ENCODE measurements at regions not wholly inside any gene's neighbourhood (a gene's known extent, or its start where the extent isn't known, plus 50 kb on each side); places are given as distances from the start of the nearest gene placed in this dataset.

- H3K27ac ChIP-seq (ENCODE audit: low read depth in 2 of 2, low read length in 1 of 2): no peak overlapping the region
- TF ChIP-seq RAD21 (IDR thresholded peaks at IDR 0.05; ENCODE audit: low read length) (no peak), EP300 (IDR thresholded peaks at IDR 0.05; ENCODE audit: borderline replicate concordance in 1 of 2, low read depth in 1 of 2, low read length in 1 of 2) (no peak), YY1 (IDR thresholded peaks at IDR 0.05; ENCODE audit: low read depth) (no peak), RCOR1 (IDR thresholded peaks at IDR 0.05; ENCODE audit: low read length) (no peak), CHD2 (IDR thresholded peaks at IDR 0.05; ENCODE audit: low read length, partially characterized antibody) (no peak), FOSL2 (IDR thresholded peaks at IDR 0.05; ENCODE audit: borderline replicate concordance, low read depth) (no peak), EZH2phosphoT487 (IDR thresholded peaks at IDR 0.05; ENCODE audit: borderline replicate concordance, low read depth) (no peak), MEF2A (IDR thresholded peaks at IDR 0.05; ENCODE audit: borderline replicate concordance, low read depth) (no peak), NRF1 (IDR thresholded peaks at IDR 0.05; ENCODE audit: low read depth, low read length) (no peak), USF2 (IDR thresholded peaks at IDR 0.05; ENCODE audit: borderline replicate concordance, low read depth, low read length) (no peak), SMC3 (IDR thresholded peaks at IDR 0.05; ENCODE audit: low read depth, low read length) (no peak), TEAD4 (IDR thresholded peaks at IDR 0.05; ENCODE audit: borderline replicate concordance, insufficient read depth) (no peak), REST (IDR thresholded peaks at IDR 0.05; ENCODE audit: low read depth, low read length) (no peak), GABPA (IDR thresholded peaks at IDR 0.05; ENCODE audit: low read depth) (no peak), GATA2 (CRISPR knock-in tag; IDR thresholded peaks at IDR 0.05) (no peak)
- TF ChIP-seq, protein P1, sequence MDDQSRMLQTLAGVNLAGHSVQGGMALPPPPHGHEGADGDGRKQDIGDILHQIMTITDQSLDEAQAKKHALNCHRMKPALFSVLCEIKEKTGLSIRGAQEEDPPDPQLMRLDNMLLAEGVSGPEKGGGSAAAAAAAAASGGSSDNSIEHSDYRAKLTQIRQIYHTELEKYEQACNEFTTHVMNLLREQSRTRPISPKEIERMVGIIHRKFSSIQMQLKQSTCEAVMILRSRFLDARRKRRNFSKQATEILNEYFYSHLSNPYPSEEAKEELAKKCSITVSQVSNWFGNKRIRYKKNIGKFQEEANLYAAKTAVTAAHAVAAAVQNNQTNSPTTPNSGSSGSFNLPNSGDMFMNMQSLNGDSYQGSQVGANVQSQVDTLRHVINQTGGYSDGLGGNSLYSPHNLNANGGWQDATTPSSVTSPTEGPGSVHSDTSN (IDR thresholded peaks at IDR 0.05): no peak
- H2AFZ ChIP-seq (ENCODE audit: low read depth): no peak overlapping the region
- POLR2A ChIA-PET: no interaction called here
- WGBS (ENCODE audit: low lambda C conversion rate): 31% methylated on average over 5 of the region's 5 CpGs
- H3F3A ChIP-seq (replicated peaks; ENCODE audit: insufficient read depth): no peaks in the 10 kb centered on the region
- DNase-seq: no peak
- peaks cover 0 to 2% of the 10 kb centered on the region in 2 experiments; a peak in 1 of 4 replicates for H3K4me1 ChIP-seq (ENCODE audit: control insufficient read depth in 1 of 2, insufficient read depth in 2 of 2, low read depth in 1 of 2, low read length in 1 of 2)
- CTCF ChIA-PET: no interaction called here
- no peaks in the 10 kb centered on the region for H3K9me3 ChIP-seq
- H3K9ac ChIP-seq: no peak overlapping the region
- no peaks in the 10 kb centered on the region for H3K27me3 ChIP-seq (ENCODE audit: insufficient read depth)
- no peak overlapping the region for H3K4me3 ChIP-seq (ENCODE audit: low read depth in 2 of 2, low read length in 1 of 2)
- H3K36me3 ChIP-seq (replicated peaks in 1 of 2; ENCODE audit: control insufficient read depth in 1 of 2, insufficient read depth in 2 of 2, low read length in 1 of 2): no peaks in the 10 kb centered on the region
- no peaks in the 10 kb centered on the region for H4K20me1 ChIP-seq (ENCODE audit: insufficient read depth)
- no peaks in the 10 kb centered on the region for H3K9me2 ChIP-seq
- H3K79me2 ChIP-seq (ENCODE audit: insufficient read depth): no peaks in the 10 kb centered on the region
- H3K4me2 ChIP-seq: no peak overlapping the region
Measured at GRCh38 chr3:10672422-10672821, 143.6 kb upstream of the SLC6A11 start.
